ENCODE measurements at regions not wholly inside any gene's neighbourhood (a gene's known extent, or its start where the extent isn't known, plus 50 kb on each side); places are given as distances from the start of the nearest gene placed in this dataset.
"Not testable (repeated sequence)": the region's sequence is repeated elsewhere in the genome, so short reads cannot be mapped to it uniquely, and the experiment has no call there.

DNA sequence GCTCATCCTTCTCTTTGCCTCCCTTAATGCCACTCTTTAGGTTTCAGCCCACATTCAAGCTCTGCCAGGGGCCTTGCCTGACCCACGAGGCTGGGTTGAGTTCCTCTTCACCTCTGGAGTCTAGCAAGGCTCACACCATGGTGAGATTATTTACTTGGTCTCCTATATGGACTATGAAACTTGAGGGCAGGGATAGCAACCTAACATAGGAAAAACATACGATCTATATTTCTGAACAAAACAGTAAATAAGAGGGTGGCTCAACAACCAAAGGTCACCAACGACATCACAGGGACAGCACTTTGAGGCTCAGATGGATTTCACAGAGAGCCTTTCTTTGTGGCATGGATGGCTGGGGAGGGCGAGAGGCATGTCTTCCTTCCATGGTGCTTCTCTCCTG is 197.0 kb downstream of the MAF start:
- DNase-seq: no peak

DNA sequence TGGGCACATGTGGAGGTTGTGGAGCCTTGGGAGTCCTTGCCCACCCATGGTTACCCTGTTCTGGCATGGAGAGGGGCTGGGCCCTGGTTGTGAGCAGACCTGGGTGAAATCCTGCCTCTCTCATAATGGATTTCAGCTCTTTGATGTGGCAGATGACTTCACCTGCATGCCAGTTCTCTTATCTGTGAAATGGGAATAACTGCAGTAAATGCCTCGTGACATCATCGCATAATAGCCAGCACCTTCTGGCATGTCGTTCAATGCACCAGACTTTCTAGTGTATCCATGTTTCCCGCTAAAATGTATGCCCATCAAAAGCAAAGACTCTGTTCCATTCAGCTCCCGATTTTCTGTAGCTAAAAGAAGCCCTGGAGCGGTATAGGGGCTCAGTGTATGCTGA is 197.6 kb downstream of the MAF start:
- DNase-seq: no peak

DNA sequence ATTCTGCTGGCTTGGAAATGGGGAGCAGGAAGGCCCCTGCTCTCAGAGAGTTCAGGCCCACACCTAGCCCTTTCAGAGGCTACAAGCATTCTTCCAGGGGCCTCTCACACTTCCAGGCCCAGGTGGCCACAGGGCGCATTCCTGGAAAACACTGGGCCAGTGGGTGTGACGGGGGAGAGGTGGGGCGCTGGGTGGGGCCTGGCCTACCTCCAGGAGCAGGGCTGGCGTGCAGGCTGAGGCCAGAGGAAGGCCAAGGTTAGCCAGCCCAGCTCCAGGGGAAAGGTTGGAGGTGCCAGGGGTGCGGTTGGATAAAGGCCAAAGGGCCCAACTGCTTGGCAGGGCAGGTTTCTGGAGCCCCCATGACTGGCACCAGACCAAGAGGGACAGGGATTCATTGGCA is 198.2 kb downstream of the MAF start:
- DNase-seq: no peak

DNA sequence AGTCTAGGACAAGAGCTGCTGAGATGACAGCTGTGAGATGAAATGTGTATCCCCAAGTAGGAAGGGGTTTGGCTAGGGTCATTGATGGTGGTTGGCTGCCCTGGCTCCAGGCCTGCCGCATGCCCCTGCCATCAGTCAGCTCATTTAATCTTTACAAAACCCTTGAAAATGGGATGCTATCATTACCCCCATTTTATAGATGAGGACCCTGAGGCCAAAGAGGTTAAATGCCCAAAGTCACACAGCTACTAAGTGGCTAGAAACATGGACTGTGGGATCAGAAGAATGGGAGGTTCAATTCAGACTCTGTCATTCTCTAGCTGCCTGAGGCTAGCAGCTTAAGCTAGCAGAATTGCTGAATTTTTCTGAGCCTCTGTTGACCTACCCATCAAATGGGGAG is 198.8 kb downstream of the MAF start:
- no peak for DNase-seq

DNA sequence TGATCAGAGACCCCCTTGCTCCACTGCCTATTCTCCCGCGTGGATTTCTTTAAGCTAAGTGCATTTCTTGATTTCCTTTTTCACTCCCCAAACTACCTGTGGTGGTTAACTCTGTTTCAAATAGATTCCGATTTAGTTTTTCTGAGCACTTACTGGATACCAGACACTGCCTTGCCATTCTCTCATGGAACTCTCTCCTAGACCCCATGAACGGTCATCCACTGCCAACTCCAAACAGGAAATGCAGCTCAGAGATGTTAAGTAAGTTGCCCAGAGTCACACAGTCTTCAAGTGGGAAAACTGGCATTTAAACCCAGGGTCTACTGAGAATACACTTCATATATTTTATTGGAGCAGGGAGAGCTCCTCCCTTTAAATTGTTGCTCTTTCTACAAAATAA is 199.4 kb downstream of the MAF start:
- DNase-seq: no peak

DNA sequence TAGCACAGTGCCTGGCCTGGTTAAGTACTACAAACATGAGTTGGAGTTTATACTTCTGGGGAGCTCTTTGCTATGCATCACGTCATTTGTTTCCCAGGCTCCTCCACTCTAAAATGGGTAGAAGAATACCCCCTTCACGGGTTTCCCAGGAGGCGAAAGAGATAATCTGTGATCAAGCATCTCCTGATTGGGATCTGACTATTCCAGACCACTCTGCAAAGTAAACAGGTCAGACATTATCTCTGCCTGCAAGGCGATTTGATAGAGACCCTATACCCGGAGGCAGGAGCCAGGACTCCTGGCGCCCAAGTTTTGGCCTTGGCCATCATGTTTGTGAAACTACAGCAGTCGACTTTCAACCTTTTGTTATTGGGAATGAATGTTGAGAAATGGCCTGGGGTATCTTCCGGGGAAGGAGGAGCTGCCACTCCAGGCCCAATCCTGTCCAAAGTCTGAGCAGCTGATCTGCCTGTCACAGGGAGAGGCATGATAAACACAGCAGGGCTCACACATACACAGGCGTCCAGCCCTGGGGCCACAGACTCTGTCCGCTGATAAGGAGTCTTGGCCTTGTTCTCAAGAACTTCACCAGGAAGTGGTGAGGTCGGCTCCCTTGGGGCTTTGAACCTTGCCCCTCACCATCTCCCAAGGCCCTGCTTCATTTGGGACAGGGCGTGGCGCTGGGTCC is 199.9 kb downstream of the MAF start:
- no peak for DNase-seq

DNA sequence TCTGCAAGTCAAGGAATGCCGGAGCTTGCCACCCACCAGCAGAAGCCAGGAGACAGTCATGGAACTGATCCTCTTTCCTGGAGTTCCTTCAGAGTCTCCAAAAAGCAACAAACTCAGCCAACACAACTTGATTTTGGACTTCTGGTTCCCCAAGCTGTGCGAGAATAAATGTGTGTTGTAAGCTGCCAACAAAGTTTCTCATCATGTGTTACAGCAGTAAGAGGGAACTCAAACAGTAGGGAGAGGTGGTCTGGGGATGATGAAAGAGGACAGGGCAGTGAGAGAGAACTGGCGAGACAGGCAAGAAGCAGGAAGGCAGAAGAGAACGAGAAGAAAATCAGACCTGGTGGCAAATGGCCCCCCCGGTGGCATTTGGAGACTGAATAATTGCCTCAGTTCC is 204.9 kb downstream of the MAF start:
- no peak for DNase-seq

DNA sequence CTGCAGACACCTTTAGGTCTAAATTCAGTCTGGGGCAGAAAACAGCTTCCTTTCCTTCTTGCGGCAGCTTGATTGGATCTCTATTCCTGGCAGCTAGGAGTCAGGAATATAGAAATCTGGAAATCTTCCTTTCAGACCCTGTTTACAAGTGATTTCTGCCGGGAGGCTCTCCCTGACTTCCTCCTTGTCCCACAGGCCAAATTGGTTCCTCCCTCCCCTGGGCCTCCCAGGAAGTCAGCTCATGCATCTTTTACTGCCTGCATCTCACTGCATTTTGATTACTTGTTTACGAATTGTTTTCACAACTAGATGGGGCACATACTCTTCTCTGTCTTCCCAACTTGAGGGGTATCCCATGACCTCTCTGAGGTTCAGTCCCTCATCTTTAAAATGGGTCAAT is 206.3 kb downstream of the MAF start:
- no peak for DNase-seq

DNA sequence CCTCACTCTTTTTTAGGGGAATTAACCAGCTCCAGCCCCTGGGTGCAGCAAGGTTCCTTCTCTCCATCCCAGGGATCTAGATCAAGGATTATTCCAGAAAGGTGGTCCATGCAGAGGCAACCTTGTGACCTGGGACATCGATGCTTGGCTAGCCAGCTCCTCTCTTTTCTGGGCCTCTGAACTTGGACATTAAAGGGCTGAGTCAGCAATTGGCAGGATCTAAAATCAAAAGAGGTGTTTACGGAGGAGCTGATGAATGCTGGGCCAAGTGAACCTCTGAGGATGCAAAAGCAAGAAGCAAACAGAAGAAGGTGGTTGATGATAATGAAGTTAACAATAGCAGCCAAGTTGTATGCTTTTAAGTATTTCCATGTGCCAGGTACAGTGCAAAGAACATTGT is 207.0 kb downstream of the MAF start:
- DNase-seq: no peak

DNA sequence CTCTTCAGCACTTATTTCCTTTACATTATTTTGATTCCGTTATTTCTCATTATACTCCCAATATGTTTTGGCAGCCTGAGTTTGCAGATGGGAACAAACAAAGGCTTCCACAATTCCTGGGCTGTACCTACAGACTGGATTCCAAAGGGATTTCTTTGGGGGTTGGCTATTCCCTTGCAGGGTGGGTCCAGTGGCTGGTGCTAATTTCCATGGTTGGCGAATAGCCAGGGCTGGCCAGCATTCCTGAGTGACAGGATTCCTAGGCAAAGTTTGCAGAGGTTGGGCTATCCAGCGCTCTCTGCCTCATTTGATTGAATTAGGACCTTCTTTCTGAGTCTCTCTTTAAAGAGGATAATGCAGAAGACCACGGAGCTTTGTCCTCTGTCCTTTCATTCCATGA is 207.4 kb downstream of the MAF start:
- DNase-seq: no peak

DNA sequence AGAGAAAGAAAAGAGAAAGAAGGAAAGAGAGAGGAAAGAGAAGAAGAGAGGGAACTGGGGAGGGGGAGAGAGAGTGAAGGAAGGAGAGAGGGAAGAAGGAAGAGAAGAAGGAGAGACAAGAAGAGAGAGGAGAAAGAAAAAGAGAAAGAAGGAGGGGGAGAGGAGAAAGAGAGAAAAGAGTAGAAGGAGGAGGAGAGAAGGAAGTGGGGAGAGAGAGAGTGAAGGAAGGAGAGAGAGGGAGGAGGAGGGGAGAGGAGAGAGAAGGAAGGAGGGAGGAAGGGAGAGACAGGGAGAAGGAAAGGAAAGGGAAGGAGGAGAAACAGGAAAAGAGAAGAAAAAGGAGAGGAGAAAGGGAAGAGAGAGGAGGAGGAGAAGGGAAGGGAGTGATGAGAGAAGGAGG is 208.5 kb downstream of the MAF start:
- DNase-seq: no peak

DNA sequence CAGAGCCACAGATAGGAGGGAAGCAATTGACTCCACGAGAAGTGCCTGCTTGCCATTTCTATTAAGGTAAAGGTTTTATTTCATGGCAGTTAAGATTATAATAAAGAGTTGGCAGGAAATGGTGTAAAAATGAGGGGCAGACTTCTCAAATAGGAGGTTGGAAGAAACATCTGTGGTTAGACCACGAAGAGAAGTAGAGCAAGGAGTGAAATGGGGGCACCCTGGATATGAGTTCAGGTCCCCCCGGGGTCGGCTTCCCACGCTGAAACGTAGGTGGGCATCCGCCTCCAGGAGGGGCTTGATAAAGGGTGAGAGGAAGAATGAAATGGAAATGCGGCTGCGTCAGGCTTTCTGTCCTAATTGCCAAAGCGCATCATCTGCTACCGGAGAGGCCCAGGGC is 209.1 kb downstream of the MAF start:
- no peak for DNase-seq

DNA sequence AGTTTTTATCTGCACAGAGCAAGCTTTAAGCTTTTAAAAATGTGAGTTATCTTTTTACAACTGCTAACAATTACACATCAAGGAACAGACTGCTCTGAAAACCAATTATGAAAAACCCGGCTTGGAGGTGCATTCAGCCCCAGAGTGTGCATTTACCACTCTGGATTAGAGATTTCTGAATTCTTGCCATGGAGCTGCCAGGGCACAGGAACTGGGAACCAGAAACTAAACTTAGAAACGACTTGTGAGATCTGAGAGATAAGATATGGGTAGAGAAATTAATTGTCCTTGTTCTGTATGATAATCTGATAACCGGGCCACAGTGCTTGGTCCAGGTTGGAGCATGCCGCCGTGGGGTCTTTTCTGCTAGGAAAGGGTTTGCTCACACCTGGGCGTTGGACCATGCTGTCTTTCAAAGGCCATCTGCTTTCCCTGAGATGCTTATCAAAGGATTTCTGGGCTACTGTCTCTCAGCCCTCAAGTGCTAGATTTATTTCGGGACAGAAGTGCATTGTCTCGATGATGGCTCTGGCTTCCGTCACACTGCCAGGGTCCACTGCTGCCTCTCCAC is 210.0 kb downstream of the MAF start:
- no peak for DNase-seq

DNA sequence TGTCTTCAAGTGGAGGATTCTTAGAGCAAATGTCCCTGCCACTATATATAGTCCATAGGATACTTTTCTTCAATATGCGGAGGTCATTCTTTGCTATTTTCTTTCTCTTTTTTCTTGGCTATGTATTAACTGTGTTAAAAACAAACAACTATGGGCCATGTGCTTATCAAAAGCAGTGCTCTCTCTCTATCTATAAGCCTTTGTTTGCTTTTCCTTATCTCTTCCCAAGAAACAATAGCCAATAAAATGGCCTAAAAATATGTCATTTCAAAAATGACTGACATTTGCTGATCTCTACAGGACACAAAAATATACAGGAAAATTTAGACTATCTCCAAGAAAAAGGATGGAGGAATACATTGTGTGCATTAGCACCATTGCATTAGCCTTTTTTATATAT is 212.1 kb downstream of the MAF start:
- DNase-seq: no peak

DNA sequence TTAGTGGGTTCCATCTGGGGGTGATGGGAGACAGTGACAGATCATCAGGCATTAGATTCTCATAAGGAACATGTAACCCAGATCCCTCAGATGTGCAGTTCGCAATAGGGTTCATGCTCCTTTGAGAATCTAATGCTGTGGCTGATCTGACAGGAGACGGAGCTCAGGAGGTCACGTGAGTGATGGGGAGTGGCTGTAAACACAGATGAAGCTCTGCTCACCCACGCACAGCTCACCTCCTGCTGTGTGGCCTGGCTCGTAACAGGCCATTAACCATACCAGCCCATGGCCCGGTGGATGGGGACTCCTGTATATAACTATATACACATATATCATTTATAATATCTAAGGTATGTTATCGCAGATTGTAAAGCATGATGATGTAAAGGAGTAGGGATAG is 214.2 kb downstream of the MAF start:
- no peak for DNase-seq

DNA sequence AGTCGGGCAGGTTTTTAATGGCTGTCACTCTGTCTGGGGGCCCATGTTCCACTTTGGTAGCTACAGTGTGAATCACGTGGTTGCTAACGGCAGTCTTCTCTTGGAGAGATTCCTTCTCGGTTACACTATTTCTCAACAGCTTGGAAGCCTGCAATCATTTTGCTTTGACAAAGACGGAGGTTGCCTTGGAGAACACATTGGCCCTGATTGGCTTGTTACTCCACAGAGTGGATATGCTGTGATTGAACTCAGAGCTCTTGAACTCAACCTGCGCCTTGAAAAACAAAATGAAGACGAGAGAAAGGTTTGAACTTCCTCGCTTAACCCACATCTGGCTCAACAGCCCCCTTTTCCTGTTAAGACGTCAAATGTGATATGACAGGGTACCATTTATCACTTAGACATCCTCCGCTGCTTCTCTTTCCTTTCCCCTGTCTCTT is 218.9 kb downstream of the MAF start:
- no peak for DNase-seq

DNA sequence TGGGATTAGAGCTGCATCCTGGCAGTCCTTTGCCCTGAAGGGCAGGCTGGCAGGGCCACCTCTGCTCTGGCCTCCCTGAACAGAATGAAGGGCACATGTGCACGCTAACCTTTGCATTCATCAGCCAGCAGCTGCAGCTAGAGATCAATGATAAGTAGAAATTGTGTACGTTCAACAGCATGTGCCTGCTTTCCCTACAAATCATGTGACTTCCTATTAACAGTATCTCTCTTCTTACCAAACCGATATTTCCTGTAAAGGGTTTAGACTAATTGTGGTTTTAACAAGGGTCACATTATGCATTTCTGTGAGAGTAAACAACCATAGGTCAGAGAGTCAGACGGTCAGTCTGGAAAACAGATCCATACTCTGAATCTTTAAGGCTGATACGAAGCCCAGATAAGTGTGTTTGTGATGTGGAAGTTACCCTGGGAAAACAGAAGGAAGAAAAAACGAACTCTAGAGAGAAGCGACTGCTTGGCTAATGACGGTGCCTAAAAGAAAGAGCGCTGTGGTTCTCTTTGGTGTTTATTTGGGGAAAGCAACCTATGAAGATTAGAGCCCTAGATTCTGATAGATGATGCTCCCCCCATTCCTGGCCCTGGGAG is 219.4 kb downstream of the MAF start:
- no peak for DNase-seq

DNA sequence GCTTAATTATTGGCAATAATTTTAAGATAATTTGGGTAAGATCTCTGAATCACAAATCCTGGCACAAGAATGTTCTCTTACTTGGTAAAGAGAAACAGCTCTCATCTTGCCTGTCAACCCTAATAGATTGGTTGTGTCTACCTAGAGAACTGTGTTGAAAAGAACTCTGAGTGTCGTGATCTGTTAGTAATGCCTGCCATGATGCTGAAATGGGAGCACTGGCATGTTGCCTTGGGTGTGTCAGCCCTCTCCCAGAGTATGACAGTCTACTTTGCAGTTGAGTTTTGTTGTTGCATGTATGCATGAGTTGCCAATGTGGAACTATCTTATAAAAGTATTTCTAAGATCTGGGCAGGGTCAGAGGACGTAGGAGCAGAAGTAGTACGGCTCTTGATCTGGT is 221.4 kb downstream of the MAF start:
- no peak for DNase-seq

DNA sequence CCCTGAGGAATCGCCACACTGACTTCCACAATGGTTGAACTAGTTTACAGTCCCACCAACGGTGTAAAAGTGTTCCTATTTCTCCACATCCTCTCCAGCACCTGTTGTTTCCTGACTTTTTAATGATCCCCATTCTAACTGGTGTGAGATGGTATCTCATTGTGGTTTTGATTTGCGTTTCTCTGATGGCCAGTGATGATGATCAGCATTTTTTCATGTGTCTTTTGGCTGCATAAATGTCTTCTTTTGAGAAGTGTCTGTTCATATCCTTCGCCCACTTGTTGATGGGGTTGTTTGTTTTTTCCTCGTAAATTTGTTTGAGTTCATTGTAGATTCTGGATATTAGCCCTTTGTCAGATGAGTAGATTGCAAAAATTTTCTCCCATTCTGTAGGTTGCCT is 223.5 kb downstream of the MAF start:
- DNase-seq: not testable (repeated sequence)

DNA sequence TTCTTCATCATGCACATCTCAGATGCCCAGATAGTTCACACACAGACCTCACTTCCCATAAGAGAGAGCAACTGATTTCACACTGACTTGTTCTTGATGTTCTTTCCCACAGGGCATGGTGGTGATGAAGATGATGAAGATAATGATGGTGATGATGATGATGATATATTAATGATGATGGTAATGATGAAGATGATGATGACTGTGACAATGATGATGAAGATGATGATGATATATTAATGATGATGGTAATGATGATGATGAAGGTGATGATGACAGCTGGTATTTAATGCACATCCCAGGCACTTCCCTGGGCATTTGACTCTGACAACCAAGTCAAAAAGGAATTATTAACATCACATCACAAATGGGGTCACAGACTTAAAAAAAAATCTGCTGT is 225.2 kb downstream of the MAF start:
- DNase-seq: no peak

DNA sequence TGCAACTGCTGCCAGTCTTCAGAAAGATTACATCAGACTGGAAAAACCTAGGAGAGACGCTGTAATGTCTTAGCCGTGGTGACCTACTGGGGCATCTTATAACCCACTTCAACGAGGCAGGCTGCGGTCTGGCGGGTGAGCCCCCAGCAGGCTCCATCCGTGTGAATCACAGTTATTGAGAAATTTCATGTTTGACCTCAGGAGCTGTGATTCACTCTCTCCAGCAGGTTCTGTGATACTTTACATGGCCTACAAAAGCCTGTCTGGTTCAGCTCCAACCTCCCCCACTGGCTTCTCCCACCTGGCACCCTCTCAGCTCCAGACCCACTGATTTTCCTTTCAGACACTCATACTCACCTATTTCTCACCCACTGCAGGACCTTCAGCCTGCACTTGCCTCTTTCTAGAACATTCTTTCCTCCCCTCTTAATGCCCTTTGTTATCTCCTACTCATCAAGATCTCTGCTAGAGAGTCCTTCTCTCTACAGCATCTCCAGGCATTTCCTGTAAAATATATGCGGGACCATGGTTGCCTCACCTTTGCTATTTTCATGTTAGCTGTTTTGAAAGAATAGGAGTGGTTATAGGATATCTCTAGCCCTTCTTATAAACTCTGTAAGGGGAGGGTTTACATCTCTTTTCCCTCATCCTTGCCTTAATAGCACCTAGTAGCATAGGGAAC is 227.9 kb downstream of the MAF start:
- no peak for DNase-seq

DNA sequence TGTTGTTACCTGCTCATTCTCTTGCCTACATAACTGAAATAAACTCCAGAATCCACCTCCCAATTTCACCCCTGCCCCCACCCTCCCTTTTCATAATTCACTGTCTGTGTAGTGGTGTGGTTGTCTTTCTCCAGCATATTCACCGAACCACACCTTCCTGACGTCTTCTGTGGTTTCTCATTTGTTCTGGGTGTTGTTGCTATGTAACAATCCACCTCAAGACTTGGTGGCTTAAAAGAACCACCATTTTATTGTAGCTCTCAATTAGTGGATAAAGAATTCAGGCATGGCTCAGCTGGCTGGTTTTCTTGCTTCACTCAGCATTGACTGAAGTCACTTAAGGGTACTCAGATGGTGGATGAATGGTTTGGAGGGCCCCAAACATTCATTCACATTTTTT is 229.8 kb downstream of the MAF start:
- no peak for DNase-seq

DNA sequence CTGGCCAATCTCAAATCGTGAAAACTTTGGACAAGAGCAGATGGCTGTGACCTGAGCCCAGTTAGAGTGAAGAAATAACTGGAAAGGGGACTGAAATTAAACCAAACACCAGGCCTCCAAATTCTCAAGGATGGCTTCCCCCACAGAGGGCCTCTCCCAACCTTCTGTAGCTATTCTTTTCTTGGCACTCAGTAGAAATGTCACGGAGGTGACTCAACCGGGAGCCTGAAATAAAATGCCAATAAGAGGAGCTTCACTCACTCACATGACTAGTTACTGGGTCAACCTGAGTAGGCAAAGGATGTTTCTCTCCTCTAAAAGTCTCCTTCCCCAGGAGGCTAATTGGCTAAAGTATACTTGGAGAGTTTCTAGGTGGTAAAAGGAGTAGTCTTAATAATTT is 230.7 kb downstream of the MAF start:
- DNase-seq: no peak

DNA sequence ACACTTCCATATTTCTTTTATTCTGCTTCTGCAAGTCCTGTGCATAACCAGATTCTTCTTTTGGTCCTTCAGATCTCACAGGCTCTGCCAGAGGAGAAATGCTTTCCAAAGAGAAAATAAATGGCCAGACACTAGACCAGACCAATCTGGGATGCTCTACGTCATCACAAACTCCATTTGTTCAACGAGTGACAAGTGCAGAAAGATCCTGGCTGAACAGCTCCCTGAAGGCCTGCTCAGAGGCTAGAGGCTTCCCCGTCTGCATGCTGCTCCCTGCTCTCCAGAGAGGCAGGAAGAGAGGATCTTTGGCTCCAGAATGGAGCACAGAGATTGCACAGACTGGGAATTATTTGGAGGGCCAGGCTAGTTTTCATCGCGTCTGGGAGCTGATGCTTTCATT is 232.7 kb downstream of the MAF start:
- no peak for DNase-seq
